Endothelial cell of umbilical vein (primary cell): ENCODE measurements at regions not wholly inside any gene's neighbourhood (a gene's known extent, or its start where the extent isn't known, plus 50 kb on each side); places are given as distances from the start of the nearest gene placed in this dataset.

Experiments used
- EZH2 ChIP-seq: IDR thresholded peaks from 2 replicates; pipeline ENCODE4 v1.6.1; 2012; ENCODE audit warnings: borderline replicate concordance, low read depth, mild to moderate bottlenecking, moderate library complexity, low read length, inconsistent platforms; ENCODE audit not compliant: severe bottlenecking
- FOS ChIP-seq: IDR thresholded peaks from 2 replicates; pipeline ENCODE4 v1.6.1; 2011; ENCODE audit warnings: mild to moderate bottlenecking, low read length, moderate library complexity, borderline replicate concordance; ENCODE audit not compliant: insufficient read depth
- POLR2A ChIP-seq: IDR thresholded peaks from 2 replicates; pipeline ENCODE4 v1.6.1; 2012; ENCODE audit warnings: low read depth, mild to moderate bottlenecking, control low read depth, low read length
- POLR2AphosphoS5 ChIP-seq: IDR thresholded peaks from 2 replicates; pipeline ENCODE4 v1.6.1; 2012; ENCODE audit warnings: low read depth, mild to moderate bottlenecking, control low read depth, low read length, moderate library complexity; ENCODE audit not compliant: insufficient read depth
- TF ChIP-seq, protein P1 (sequence below), 2 donors: IDR thresholded peaks; 1 replicate in 1 of 2; 2 replicates in 1 of 2; pipeline ENCODE4 v1.5.1; 2011; ENCODE audit warnings: low read length in 2 of 2, mild to moderate bottlenecking in 2 of 2, moderate library complexity in 2 of 2, control low read depth in 1 of 2, inconsistent platforms in 1 of 2, low read depth in 1 of 2; ENCODE audit not compliant: insufficient read depth in 1 of 2; ENCODE audit errors: extremely low read depth in 1 of 2
- TF ChIP-seq, protein P2 (sequence below): IDR thresholded peaks from 2 replicates; pipeline ENCODE4 v1.6.1; 2011; ENCODE audit not compliant: insufficient read depth, insufficient read length

DNA sequence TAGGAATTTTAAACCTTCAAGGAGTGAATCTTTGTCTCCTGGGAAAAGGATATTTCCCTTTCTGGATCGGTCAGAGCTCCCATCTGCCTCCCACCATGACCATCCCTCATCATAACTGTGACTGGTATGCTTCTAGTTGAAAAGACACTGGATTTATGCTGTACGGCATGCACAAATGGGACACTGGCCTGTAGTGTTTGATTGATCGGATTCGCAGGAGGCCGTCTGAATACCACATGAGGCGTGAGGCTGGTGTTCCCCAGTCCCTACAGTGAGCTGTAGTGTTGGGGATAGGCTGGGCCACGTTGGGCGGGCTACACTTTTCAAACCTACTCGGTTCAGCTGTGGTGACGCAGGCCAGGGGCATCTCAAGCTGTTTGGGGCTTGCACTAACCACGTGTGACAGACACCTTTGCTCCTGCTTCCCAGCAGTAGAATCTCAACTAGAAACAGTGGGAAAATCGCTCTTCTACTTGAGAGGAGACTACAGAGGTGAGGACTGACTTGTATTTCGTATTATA, 101.8 kb downstream of the MID1IP1 start:
- TF ChIP-seq POLR2AphosphoS5, result no peak
- TF ChIP-seq EZH2, result no peak
- TF ChIP-seq, protein P1, sequence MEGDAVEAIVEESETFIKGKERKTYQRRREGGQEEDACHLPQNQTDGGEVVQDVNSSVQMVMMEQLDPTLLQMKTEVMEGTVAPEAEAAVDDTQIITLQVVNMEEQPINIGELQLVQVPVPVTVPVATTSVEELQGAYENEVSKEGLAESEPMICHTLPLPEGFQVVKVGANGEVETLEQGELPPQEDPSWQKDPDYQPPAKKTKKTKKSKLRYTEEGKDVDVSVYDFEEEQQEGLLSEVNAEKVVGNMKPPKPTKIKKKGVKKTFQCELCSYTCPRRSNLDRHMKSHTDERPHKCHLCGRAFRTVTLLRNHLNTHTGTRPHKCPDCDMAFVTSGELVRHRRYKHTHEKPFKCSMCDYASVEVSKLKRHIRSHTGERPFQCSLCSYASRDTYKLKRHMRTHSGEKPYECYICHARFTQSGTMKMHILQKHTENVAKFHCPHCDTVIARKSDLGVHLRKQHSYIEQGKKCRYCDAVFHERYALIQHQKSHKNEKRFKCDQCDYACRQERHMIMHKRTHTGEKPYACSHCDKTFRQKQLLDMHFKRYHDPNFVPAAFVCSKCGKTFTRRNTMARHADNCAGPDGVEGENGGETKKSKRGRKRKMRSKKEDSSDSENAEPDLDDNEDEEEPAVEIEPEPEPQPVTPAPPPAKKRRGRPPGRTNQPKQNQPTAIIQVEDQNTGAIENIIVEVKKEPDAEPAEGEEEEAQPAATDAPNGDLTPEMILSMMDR (IDR thresholded peaks at IDR 0.05; ENCODE audit: extremely low read depth in 1 of 2, insufficient read depth in 1 of 2, low read depth in 1 of 2, low read length in 2 of 2), result no peak
- no peak for TF ChIP-seq POLR2A
- TF ChIP-seq, protein P2, sequence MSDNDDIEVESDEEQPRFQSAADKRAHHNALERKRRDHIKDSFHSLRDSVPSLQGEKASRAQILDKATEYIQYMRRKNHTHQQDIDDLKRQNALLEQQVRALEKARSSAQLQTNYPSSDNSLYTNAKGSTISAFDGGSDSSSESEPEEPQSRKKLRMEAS, result no peak
- TF ChIP-seq FOS, result no peak
